Thyroid gland (tissue), 4 donors: ENCODE measurements at regions not wholly inside any gene's neighbourhood (a gene's known extent, or its start where the extent isn't known, plus 50 kb on each side); places are given as distances from the start of the nearest gene placed in this dataset.

ENCODE experiments used
- DNase-seq, 2 donors: peaks; one replicate each; pipeline ENCODE4 v3.0.0-alpha.2; 2019
- H3K27ac ChIP-seq, 3 donors: fragments of 200-600 bp; sonication (generic); 1 replicate in 2 of 3; 2 replicates in 1 of 3; pipeline ENCODE4 v1.5.1; 2016 to 2019; ENCODE audit warnings: mild to moderate bottlenecking in 1 of 3, moderate library complexity in 1 of 3
- H3K27me3 ChIP-seq: fragments of 200-600 bp; sonication (generic); one replicate; pipeline ENCODE4 v1.5.1; 2019
- H3K36me3 ChIP-seq, 2 donors: fragments of 200-600 bp; sonication (generic); one replicate each; pipeline ENCODE4 v1.5.1; 2016 to 2019
- H3K4me1 ChIP-seq, 2 donors: fragments of 200-600 bp; sonication (generic); one replicate each; pipeline ENCODE4 v1.5.1; 2017 to 2019
- H3K4me3 ChIP-seq, 3 donors: fragments of 200-600 bp; sonication (generic); replicated peaks in 1 of 3; 1 replicate in 2 of 3; 2 replicates in 1 of 3; pipeline ENCODE4 v1.5.1; 2016; ENCODE audit warnings: mild to moderate bottlenecking in 1 of 3
- H3K9me3 ChIP-seq: fragments of 200-600 bp; sonication (generic); one replicate; pipeline ENCODE4 v1.5.1; 2017
- POLR2A ChIP-seq, 2 donors: fragments of 450-650 bp; IDR thresholded peaks; one replicate each; pipeline ENCODE4 v1.6.1; 2017; ENCODE audit warnings: antibody characterized with exemption in 2 of 2, mild to moderate bottlenecking in 2 of 2, moderate library complexity in 1 of 2
- WGBS, 2 donors: methylation state at CpG; one replicate each; pipeline ENCODE4 v1.1.5; 2017; 5-methylcytosine and 5-hydroxymethylcytosine counted together
- intact Hi-C: fragments of 100-400 bp; cut with DNase I; formaldehyde crosslinking; loops from one replicate; pipeline ENCODE4 v1.15.1; 2023
- TF ChIP-seq, protein P1 (sequence below), 6 experiments: fragments of 200-600 bp in 3 of 6; fragments of 450-650 bp in 3 of 6; sonication (generic) in 3 of 6; IDR thresholded peaks; one replicate each; pipeline ENCODE4 v1.5.1; 2016 to 2019; ENCODE audit warnings: antibody characterized with exemption in 6 of 6, mild to moderate bottlenecking in 2 of 6, inconsistent platforms in 1 of 6, moderate library complexity in 1 of 6

DNA sequence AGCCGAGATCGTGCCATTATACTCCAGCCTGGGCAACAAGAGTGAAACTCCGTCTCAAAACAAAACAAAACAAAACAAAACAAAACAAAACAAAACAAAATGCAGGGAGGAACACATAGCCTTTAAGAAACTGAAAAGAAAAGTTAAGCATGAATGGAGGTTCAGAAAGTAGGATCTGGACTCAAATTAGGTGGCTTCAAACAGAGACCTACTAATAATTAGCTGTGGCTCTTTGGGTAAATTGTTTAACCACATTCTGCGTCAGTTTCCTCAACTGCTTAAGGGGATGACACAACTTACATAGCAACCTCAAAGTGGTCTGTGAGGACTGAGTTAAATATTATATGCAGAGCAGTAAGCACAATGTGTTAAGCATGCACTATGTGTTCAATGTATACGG is 458.2 kb downstream of the ADGRL2 start:
- intact Hi-C loops: no loop called here

GRCh38 chr1:82246050-82246449 is 445.3 kb downstream of the ADGRL2 start:
- H3K27me3 ChIP-seq: no peaks in the 10 kb centered on the region
- H3K9me3 ChIP-seq: no peaks in the 10 kb centered on the region
- intact Hi-C loops: no loop called here
- TF ChIP-seq POLR2A (IDR thresholded peaks at IDR 0.05): no peak
- TF ChIP-seq, protein P1, sequence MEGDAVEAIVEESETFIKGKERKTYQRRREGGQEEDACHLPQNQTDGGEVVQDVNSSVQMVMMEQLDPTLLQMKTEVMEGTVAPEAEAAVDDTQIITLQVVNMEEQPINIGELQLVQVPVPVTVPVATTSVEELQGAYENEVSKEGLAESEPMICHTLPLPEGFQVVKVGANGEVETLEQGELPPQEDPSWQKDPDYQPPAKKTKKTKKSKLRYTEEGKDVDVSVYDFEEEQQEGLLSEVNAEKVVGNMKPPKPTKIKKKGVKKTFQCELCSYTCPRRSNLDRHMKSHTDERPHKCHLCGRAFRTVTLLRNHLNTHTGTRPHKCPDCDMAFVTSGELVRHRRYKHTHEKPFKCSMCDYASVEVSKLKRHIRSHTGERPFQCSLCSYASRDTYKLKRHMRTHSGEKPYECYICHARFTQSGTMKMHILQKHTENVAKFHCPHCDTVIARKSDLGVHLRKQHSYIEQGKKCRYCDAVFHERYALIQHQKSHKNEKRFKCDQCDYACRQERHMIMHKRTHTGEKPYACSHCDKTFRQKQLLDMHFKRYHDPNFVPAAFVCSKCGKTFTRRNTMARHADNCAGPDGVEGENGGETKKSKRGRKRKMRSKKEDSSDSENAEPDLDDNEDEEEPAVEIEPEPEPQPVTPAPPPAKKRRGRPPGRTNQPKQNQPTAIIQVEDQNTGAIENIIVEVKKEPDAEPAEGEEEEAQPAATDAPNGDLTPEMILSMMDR (IDR thresholded peaks at IDR 0.05): no peak
- WGBS, 2 donors: 49 to 50% methylated on average over 3 of the region's 3 CpGs
- H3K36me3 ChIP-seq: no peaks in the 10 kb centered on the region
- DNase-seq: no peak
- H3K4me3 ChIP-seq: no peak overlapping the region
- H3K4me1 ChIP-seq: no peaks in the 10 kb centered on the region
- H3K27ac ChIP-seq: no peak overlapping the region

More for the DNA sequence above, 458.2 kb downstream of the ADGRL2 start:
- no peak for TF ChIP-seq POLR2A (IDR thresholded peaks at IDR 0.05)
- TF ChIP-seq, protein P1 (IDR thresholded peaks at IDR 0.05): no peak
- Histone ChIP-seq H3K27ac (no peak overlapping the region), H3K27me3 (no peaks in the 10 kb centered on the region), H3K9me3 (no peaks in the 10 kb centered on the region), H3K36me3 (no peaks in the 10 kb centered on the region), H3K4me3 (no peak overlapping the region), H3K4me1 (no peaks in the 10 kb centered on the region)
- WGBS, 2 donors: 91 to 93% methylated on average over 5 of the region's 5 CpGs
- no peak for DNase-seq

DNA sequence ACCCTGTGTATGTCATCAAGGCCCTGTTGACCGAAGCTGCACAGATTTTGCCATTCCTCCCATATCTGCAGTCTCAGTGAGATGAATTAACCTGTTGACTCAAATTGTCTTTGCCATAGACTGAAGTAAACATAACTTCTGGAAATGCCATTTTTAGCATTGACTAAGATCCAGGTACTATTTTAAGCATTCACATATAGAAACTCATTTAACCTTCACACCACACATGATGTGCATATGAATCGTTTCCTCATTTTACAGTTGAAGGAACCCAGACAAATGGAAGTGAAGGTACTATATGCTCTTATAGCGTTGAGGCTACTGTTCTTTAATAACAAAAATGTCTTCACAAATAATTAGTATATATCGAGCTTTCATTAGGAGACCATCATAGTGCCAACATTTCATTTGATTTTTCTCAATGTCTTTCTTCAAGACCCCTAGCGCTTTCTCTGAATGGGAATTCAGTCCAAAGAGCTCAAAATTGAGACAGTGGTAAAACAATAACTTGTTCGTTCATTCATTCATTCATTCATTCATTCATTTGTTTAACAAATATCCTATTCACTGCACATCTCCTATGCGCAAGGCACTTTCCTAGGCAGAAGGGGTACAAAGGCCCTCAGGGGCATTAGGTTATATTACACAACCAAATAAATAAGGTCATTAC is 444.7 kb downstream of the ADGRL2 start:
- Histone ChIP-seq H3K27me3 (no peaks in the 10 kb centered on the region), H3K4me1 (no peaks in the 10 kb centered on the region), H3K36me3 (no peaks in the 10 kb centered on the region), H3K9me3 (no peaks in the 10 kb centered on the region), H3K27ac (no peak overlapping the region), H3K4me3 (no peak overlapping the region)
- DNase-seq: no peak
- intact Hi-C loops: no loop called here
- WGBS, 2 donors: 93 to 96% methylated on average over 7 of the region's 7 CpGs
- TF ChIP-seq, protein P1 (IDR thresholded peaks at IDR 0.05): no peak
- no peak for TF ChIP-seq POLR2A (IDR thresholded peaks at IDR 0.05)

DNA sequence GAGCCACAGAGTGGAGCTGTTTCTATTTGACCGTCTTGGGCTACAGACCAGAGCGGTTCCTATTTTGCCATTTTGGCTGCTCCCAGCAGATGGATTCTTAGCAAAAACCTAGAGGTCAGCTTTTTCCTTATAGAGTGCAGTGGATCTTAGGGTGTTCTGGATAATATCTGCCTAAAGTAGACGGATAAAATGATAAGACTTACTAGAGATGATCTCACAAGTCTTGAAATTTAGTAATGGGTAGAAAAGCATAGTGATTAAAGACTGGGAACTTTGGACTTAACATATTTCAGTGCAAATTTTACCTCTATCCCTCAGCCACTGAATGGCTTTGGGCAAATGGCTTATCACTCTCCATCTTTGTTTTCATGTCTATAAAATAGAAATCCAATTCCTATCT is 439.8 kb downstream of the ADGRL2 start:
- Histone ChIP-seq H3K36me3 (no peaks in the 10 kb centered on the region), H3K4me1 (no peaks in the 10 kb centered on the region), H3K4me3 (no peak overlapping the region), H3K27me3 (no peaks in the 10 kb centered on the region), H3K9me3 (no peaks in the 10 kb centered on the region), H3K27ac (no peak overlapping the region)
- no peak for TF ChIP-seq POLR2A (IDR thresholded peaks at IDR 0.05)
- TF ChIP-seq, protein P1 (IDR thresholded peaks at IDR 0.05): no peak
- intact Hi-C loops: no loop called here
- no peak for DNase-seq
- 61 to 63% methylated on average over 3 of the region's 3 CpGs for WGBS, 2 donors

DNA sequence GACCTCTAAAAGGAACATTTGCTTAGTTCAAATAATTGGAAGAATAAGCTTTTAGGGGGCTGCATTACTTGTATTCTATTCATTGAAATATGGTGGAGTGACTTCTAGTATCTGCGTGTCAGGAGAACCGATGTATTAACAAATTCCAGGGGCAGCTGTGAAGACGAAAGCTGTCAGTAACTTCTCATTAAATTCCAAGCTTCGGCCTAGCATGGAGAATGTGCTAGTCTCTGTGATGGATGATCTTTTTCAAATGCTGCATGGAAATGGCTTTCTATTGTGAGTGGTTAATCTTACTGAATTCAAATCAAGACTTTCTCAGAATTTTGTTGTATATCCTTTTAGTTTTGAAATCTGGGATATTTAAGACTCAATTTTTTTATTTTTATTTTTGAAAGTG is 429.9 kb downstream of the ADGRL2 start:
- WGBS, 2 donors: 91 to 92% methylated on average over 4 of the region's 4 CpGs
- Histone ChIP-seq H3K9me3 (no peaks in the 10 kb centered on the region), H3K4me3 (no peak overlapping the region), H3K36me3 (no peaks in the 10 kb centered on the region), H3K4me1 (peaks cover 0 to 11% of the 10 kb centered on the region in 2 donors), H3K27ac (no peak overlapping the region), H3K27me3 (no peaks in the 10 kb centered on the region)
- no peak for DNase-seq
- intact Hi-C loops: no loop called here
- TF ChIP-seq, protein P1 (IDR thresholded peaks at IDR 0.05): no peak
- TF ChIP-seq POLR2A (IDR thresholded peaks at IDR 0.05): no peak
